CD4-positive, alpha-beta T cell (primary cell): ENCODE measurements at regions not wholly inside any gene's neighbourhood (a gene's known extent, or its start where the extent isn't known, plus 50 kb on each side); places are given as distances from the start of the nearest gene placed in this dataset.

Experiments
- ATAC-seq: fragments of 200-7000 bp; cut with Tn5 transposase; one replicate; pipeline ENCODE4 v1.10.0; 2022; ENCODE audit warnings: mild to moderate bottlenecking; ENCODE audit not compliant: poor library complexity
- CTCF ChIA-PET: fragments of 350-600 bp; sonication (Branson Sonifier 250); formaldehyde crosslinking; loops from one replicate; lab custom pipeline; 2021; ENCODE audit warnings: antibody characterized with exemption, inconsistent platforms; lab: Charles Lee
- POLR2A ChIA-PET: fragments of 350-600 bp; sonication (Branson Sonifier 250); formaldehyde crosslinking; loops from one replicate; lab custom pipeline; 2021; ENCODE audit warnings: antibody characterized with exemption, inconsistent platforms; lab: Charles Lee
- DNase-seq, 14 experiments: peaks; one replicate each; pipeline ENCODE4 v3.0.0-alpha.2; 2013 to 2020; ENCODE audit warnings: mixed read lengths in 2 of 14
- H3K27ac ChIP-seq, 2 donors: one replicate each; pipeline versions ENCODE4 v1.5.1 to v1.7.0; 2013; ENCODE audit warnings: low read length in 2 of 2, low read depth in 1 of 2, mild to moderate bottlenecking in 1 of 2
- H3K27me3 ChIP-seq, 2 experiments: 1 replicate in 1 of 2; 2 replicates in 1 of 2; pipeline versions ENCODE4 v1.6.1 to v1.7.0; 2013; ENCODE audit warnings: low read length in 2 of 2, control low read depth in 1 of 2, mild to moderate bottlenecking in 1 of 2, moderate library complexity in 1 of 2; ENCODE audit not compliant: insufficient read depth in 2 of 2, control insufficient read depth in 1 of 2
- H3K36me3 ChIP-seq: one replicate; pipeline ENCODE4 v1.6.1; 2013; ENCODE audit warnings: low read length, control low read depth; ENCODE audit not compliant: insufficient read depth
- H3K4me1 ChIP-seq: one replicate; pipeline ENCODE4 v1.6.1; 2013; ENCODE audit warnings: low read length, control low read depth; ENCODE audit not compliant: insufficient read depth
- H3K4me3 ChIP-seq: one replicate; pipeline ENCODE4 v1.5.1; 2013; ENCODE audit warnings: mild to moderate bottlenecking, low read length, moderate library complexity
- H3K9me3 ChIP-seq, 2 experiments: 1 replicate in 1 of 2; 2 replicates in 1 of 2; pipeline versions ENCODE4 v1.6.1 to v1.7.0; 2013; ENCODE audit warnings: low read length in 2 of 2, mild to moderate bottlenecking in 2 of 2, control low read depth in 1 of 2, moderate library complexity in 1 of 2; ENCODE audit not compliant: control insufficient read depth in 1 of 2, insufficient read depth in 1 of 2
- H3K27ac Mint-ChIP-seq: one replicate; pipeline ENCODE4 v1.8.0; 2020; ENCODE audit warnings: mixed read lengths
- H3K27me3 Mint-ChIP-seq: one replicate; pipeline ENCODE4 v1.8.0; 2021; ENCODE audit warnings: mixed read lengths
- H3K36me3 Mint-ChIP-seq: one replicate; pipeline ENCODE4 v1.8.0; 2021; ENCODE audit warnings: low read depth, mixed read lengths
- H3K4me1 Mint-ChIP-seq: one replicate; pipeline ENCODE4 v1.8.0; 2021; ENCODE audit warnings: low read depth, mixed read lengths
- H3K4me3 Mint-ChIP-seq: one replicate; pipeline ENCODE4 v1.8.0; 2020; ENCODE audit warnings: mild to moderate bottlenecking, mixed read lengths
- H3K9me3 Mint-ChIP-seq: one replicate; pipeline ENCODE4 v1.8.0; 2020; ENCODE audit warnings: mixed read lengths
- intact Hi-C, 2 experiments: fragments of 100-400 bp; cut with DNase I in 1 of 2; cut with micrococcal nuclease in 1 of 2; formaldehyde crosslinking; loops; one replicate each; pipeline versions ENCODE4 v1.15.1 to v1.9.0; 2023 to 2025; cut with DNase I, micrococcal nuclease
- TF ChIP-seq, protein P1 (sequence below): fragments of 200-600 bp; IDR thresholded peaks from one replicate; pipeline ENCODE4 v1.8.0; 2022; ENCODE audit warnings: antibody characterized with exemption, mild to moderate bottlenecking

DNA sequence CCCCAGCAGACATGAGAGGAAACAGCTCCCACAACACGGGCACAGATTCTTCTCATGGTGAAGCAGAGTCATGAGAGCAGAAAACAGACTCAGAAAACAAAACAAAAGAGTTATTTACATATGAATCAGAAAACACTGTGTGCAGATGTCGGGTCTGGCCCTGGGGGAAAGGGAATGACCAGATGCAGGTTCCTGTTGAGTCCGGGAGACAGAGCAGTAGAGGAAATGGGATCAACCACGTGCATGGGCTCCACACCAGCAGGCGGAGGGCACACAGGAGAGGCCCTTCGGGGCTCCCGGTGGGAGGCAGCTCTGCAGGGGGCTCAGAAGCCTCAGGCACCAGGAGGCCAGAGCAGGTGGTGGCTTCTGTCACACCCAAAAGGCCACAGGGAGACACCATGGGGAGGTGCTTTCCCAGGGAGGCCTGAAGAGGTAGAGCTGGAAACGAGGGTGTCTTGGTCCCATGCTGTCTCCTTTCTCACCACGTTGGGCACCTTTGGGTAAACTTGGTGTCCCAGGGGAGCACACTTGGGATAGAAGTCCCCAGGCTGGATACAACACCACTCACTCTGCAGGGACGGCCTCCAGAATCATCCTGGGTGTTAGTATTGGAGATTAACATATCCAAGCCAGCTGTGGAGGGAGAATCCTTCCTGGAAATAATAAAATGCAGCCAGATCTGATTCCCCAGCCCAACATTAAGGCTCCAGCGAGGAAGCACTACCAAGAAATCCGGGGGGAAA is 764.7 kb downstream of the BRD1 start:
- H3K4me3 ChIP-seq: no peak overlapping the region
- intact Hi-C loops: no loop called here
- Mint-ChIP-seq H3K4me3 (no peak overlapping the region), H3K4me1 (no peaks in the 10 kb centered on the region), H3K36me3 (no peaks in the 10 kb centered on the region), H3K27me3 (peaks cover 44% of the 10 kb centered on the region), H3K27ac (no peak overlapping the region), H3K9me3 (no peaks in the 10 kb centered on the region)
- no peak overlapping the region for H3K27ac ChIP-seq
- no peaks in the 10 kb centered on the region for H3K9me3 ChIP-seq
- H3K36me3 ChIP-seq: no peaks in the 10 kb centered on the region
- H3K27me3 ChIP-seq: peaks cover 8 to 16% of the 10 kb centered on the region in 2 experiments
- TF ChIP-seq, protein P1, sequence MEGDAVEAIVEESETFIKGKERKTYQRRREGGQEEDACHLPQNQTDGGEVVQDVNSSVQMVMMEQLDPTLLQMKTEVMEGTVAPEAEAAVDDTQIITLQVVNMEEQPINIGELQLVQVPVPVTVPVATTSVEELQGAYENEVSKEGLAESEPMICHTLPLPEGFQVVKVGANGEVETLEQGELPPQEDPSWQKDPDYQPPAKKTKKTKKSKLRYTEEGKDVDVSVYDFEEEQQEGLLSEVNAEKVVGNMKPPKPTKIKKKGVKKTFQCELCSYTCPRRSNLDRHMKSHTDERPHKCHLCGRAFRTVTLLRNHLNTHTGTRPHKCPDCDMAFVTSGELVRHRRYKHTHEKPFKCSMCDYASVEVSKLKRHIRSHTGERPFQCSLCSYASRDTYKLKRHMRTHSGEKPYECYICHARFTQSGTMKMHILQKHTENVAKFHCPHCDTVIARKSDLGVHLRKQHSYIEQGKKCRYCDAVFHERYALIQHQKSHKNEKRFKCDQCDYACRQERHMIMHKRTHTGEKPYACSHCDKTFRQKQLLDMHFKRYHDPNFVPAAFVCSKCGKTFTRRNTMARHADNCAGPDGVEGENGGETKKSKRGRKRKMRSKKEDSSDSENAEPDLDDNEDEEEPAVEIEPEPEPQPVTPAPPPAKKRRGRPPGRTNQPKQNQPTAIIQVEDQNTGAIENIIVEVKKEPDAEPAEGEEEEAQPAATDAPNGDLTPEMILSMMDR: no peak
- ATAC-seq: no peak
- ChIA-PET CTCF (no interaction called here), POLR2A (no interaction called here)
- H3K4me1 ChIP-seq: no peaks in the 10 kb centered on the region
- no peak for DNase-seq

DNA sequence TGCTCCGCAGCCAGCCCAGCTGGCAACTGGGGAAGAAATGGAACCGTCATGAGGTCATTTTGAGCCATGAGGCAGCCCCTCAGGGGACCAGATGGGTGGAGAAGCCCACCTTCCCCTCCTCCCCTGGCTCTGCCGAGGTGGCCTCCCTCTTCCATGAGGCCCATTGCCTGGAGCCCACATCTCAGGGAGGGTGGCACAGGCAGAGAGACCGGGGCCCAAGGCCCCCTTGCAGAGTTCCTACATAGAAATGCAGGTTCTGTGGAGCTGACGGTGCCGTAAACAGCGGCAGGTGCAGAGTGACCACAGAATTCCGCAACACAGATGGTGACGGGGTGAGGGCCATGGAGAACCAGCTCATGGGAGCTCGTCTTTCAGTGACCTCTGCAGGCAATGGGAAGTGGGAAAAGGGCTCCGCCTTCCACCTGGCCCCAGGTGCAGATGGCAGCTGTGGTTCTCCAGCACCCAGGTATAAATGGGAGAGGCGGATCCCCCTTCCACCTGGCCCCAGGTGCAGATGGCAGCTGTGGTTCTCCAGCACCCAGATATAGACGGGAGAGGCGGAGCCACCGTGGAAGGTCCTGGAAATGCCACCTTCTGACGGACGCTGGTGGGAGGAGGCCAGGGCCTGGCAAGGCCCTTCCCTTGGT is 765.4 kb downstream of the BRD1 start:
- no peaks in the 10 kb centered on the region for H3K4me1 Mint-ChIP-seq
- Histone ChIP-seq H3K36me3 (no peaks in the 10 kb centered on the region), H3K27me3 (peaks cover 8 to 14% of the 10 kb centered on the region in 2 experiments), H3K27ac (no peak overlapping the region), H3K4me3 (no peak overlapping the region), H3K4me1 (no peaks in the 10 kb centered on the region), H3K9me3 (no peaks in the 10 kb centered on the region)
- intact Hi-C loops: no loop called here
- H3K9me3 Mint-ChIP-seq: no peaks in the 10 kb centered on the region
- H3K4me3 Mint-ChIP-seq: no peak overlapping the region
- ChIA-PET CTCF (no interaction called here), POLR2A (no interaction called here)
- TF ChIP-seq, protein P1: no peak
- peaks cover 45% of the 10 kb centered on the region for H3K27me3 Mint-ChIP-seq
- DNase-seq (no peak), ATAC-seq (no peak)
- H3K36me3 Mint-ChIP-seq: no peaks in the 10 kb centered on the region
- no peak overlapping the region for H3K27ac Mint-ChIP-seq

DNA sequence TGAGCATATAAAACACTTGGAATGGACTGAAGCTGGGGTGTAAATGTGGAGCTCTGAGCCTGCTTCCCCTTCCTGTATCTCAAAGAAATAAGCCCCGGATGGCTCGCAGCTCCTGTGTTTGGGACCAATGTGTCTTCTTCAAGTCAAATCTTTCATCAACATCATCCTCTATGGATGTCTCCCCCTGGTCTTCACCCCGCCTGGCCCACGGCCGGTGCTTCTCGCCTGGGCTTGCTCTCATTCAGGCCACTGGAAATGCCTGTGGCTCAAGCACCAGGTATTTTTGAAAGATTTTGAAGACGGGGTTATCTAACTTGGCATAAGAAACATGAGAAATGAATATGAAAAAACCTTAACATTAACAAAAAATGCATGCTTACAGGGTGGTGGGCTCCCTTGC is 769.8 kb downstream of the BRD1 start:
- Histone ChIP-seq H3K4me3 (no peak overlapping the region), H3K36me3 (no peaks in the 10 kb centered on the region), H3K9me3 (no peaks in the 10 kb centered on the region), H3K4me1 (no peaks in the 10 kb centered on the region), H3K27me3 (peaks cover 4 to 8% of the 10 kb centered on the region in 2 experiments), H3K27ac (no peak overlapping the region)
- Mint-ChIP-seq H3K4me1 (no peaks in the 10 kb centered on the region), H3K36me3 (no peaks in the 10 kb centered on the region), H3K4me3 (no peak overlapping the region), H3K27me3 (peaks cover 37% of the 10 kb centered on the region), H3K9me3 (no peaks in the 10 kb centered on the region), H3K27ac (no peak overlapping the region)
- intact Hi-C loops: loop anchor here in 1 of 2 experiments (10.0 kb wide), 1 partner anchor 667 kb away; no protein-coding TSS in a partner anchor
- ATAC-seq (no peak), DNase-seq (no peak)
- ChIA-PET CTCF (no interaction called here), POLR2A (no interaction called here)
- TF ChIP-seq, protein P1: no peak
